GM19240 (cell line): ENCODE measurements at regions not wholly inside any gene's neighbourhood (a gene's known extent, or its start where the extent isn't known, plus 50 kb on each side); places are given as distances from the start of the nearest gene placed in this dataset.
A peak's percentile ranks its signal among the peaks of the same experiment; 100 is the strongest.

Source experiments
- DNase-seq: peaks from one replicate; pipeline ENCODE4 v3.0.0; 2011; ENCODE audit warnings: low spot score; ENCODE audit not compliant: insufficient read length

GRCh38 chr4:53816561-53816960, 225.3 kb upstream of the LNX1 start:
- no peak for DNase-seq

GRCh38 chr4:53815281-53815680, 224.0 kb upstream of the LNX1 start:
- DNase-seq = no peak

- DNase-seq = no peak
Observed at GRCh38 chr4:53813998-53814397, 222.7 kb upstream of the LNX1 start.

GRCh38 chr4:53810643-53811042, 219.4 kb upstream of the LNX1 start:
- no peak for DNase-seq

- DNase-seq = no peak
Observed at GRCh38 chr4:53809816-53810215, 218.5 kb upstream of the LNX1 start.

- no peak for DNase-seq
Observed at GRCh38 chr4:53805291-53805690, 214.0 kb upstream of the LNX1 start.

- peak; percentile 25 for DNase-seq
Observed at GRCh38 chr4:53804719-53805118, 213.4 kb upstream of the LNX1 start.

GRCh38 chr4:53802500-53802899, 211.2 kb upstream of the LNX1 start:
- no peak for DNase-seq

- no peak for DNase-seq
Observed at GRCh38 chr4:53801373-53801772, 210.1 kb upstream of the LNX1 start.

DNA sequence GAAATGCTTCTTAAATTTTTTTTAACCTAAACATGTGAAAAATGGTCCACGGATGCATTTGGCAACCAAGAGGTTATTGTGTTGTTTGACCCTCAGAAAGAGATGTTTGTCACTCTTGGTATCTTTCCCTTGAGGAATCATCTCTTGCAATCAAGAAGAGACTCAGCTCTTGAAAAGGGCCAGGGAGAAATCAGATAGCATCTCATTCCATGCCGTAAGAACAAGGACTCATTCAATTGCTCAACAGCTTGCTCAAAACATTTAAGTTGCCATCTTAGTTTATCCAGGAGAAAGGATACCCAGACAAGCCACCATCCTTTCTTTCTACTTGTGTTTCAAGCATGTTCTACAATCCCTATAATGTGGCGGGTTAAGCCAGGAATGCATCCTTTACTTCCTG, 209.5 kb upstream of the LNX1 start:
- DNase-seq = no peak

- DNase-seq = no peak
Observed at GRCh38 chr4:53793096-53793495, 201.8 kb upstream of the LNX1 start.

- no peak for DNase-seq
Observed at GRCh38 chr4:53790286-53790685, 199.0 kb upstream of the LNX1 start.

- DNase-seq = no peak
Observed at GRCh38 chr4:53788621-53789020, 197.3 kb upstream of the LNX1 start.

GRCh38 chr4:53788011-53788410, 196.7 kb upstream of the LNX1 start:
- no peak for DNase-seq

- DNase-seq = no peak
Observed at GRCh38 chr4:53786632-53787031, 195.3 kb upstream of the LNX1 start.

- no peak for DNase-seq
Observed at GRCh38 chr4:53785996-53786395, 194.7 kb upstream of the LNX1 start.

DNA sequence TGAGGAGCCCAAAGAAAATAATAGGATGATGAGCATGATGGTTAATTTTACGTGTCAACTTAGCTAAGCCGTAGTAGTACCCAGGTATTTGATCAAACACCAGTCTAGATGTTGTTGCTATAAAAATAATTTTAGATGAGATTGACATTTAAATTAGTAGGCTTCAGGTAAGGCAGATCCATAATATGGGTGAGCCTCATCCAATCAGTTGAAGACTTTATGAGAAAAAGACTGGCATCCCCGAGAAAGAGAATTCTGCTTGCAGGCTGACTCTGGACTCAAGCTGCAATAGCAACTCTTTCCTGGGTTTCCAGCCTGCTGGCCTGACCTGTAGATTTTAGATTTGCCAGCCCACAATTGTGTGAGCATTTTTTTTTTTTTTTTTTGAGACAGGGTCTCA, 192.8 kb upstream of the LNX1 start:
- no peak for DNase-seq

- DNase-seq = no peak
Observed at GRCh38 chr4:53783208-53783859, 192.0 kb upstream of the LNX1 start.

DNA sequence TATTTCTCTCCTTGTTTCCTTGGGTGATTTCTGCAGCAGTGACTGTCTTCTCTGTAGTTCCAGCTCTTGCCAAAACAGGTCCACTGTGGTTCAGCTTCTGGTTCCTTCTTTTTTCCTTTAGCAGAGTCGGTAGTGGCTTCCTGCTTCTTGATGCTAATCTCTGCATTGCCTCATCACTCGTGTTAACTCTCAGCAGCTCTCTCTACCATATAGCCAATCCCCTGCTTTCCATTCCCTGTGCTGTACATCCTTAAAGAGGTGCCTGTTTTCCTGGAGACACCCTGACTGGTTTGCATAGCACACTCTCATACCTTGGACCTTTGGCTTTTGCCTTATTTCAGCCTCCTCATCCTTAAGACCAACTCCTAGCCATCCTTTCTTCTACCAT, 191.2 kb upstream of the LNX1 start:
- DNase-seq = no peak

GRCh38 chr4:53781629-53782457, 190.6 kb upstream of the LNX1 start:
- no peak for DNase-seq

DNA sequence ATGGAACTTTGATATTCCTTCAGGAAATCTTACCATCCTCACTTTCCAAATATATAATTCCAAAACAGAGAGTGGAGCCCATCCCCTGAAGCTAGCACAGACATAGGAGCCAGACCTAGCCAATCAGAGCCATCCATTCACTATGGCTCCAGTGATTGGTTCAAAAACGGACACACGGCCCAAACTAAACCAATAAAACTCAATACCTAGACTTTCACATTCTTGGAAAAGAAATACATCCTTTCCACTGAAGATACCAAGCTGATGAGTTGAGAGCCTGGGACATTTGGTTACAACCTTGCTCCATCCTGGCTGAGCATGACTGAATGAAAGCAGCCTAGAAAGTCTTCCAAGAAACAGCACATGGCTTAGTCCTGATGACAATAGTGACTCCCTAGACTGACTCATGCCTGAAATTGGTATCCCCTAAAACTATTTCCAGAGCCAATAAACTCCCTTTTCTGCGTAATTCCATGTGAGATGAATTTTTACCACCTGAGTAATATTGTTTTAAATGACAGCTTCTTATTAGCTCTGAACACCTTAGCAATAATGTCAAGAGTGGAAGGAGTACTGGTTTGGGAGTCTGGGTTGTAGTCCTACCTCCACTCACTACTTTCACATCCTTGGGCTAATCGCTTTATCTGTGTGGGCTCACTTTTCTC, 189.6 kb upstream of the LNX1 start:
- DNase-seq = no peak

GRCh38 chr4:53779025-53779424, 187.7 kb upstream of the LNX1 start:
- no peak for DNase-seq

DNA sequence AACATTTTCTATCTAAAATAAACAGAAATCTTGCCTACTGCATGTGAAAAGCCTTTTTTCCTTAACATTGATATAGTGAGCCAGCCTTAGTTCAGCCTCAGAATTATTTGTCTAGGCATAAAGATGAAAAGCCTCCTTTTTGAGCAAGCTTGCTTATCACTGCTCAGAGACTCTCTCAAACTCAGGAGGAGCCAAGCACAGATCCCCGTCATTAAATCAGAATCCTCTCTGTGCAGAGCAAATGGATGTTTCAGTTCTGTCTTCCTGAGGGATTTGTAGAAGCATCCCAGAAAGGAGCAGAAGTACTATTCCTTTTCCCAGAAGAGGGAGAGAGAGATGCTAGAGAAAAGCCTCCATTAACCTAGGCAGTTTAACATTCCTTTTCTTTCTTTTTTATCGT, 186.9 kb upstream of the LNX1 start:
- no peak for DNase-seq
